Lung (tissue), 11 donors: ENCODE measurements at regions not wholly inside any gene's neighbourhood (a gene's known extent, or its start where the extent isn't known, plus 50 kb on each side); places are given as distances from the start of the nearest gene placed in this dataset.
"Not testable (repeated sequence)": the region's sequence is repeated elsewhere in the genome, so short reads cannot be mapped to it uniquely, and the experiment has no call there.

Experiments
- ATAC-seq: fragments of 200-7000 bp; cut with Tn5 transposase; one replicate; pipeline ENCODE4 v1.9.1; 2020; ENCODE audit warnings: moderate number of reproducible peaks; ENCODE audit not compliant: insufficient read depth, low FRiP score
- DNase-seq, 3 donors: peaks; one replicate each; pipeline ENCODE4 v3.0.0-alpha.2; 2013 to 2017
- H3K27ac ChIP-seq, 2 donors: one replicate each; pipeline ENCODE4 v1.5.1; 2013; ENCODE audit warnings: mild to moderate bottlenecking in 2 of 2, moderate library complexity in 2 of 2, control low read depth in 1 of 2, inconsistent platforms in 1 of 2, low read depth in 1 of 2, low read length in 1 of 2
- H3K27me3 ChIP-seq, 3 donors: one replicate each; pipeline ENCODE4 v1.5.1; 2013; ENCODE audit warnings: low read length in 2 of 3; ENCODE audit not compliant: control insufficient read depth in 3 of 3, insufficient read depth in 3 of 3
- H3K36me3 ChIP-seq, 4 donors: one replicate each; pipeline ENCODE4 v1.5.1; 2013; ENCODE audit warnings: low read length in 4 of 4, mild to moderate bottlenecking in 1 of 4, moderate library complexity in 1 of 4; ENCODE audit not compliant: control insufficient read depth in 4 of 4, insufficient read depth in 4 of 4
- H3K4me1 ChIP-seq, 5 donors: one replicate each; pipeline ENCODE4 v1.5.1; 2013; ENCODE audit warnings: low read length in 5 of 5, mild to moderate bottlenecking in 2 of 5, moderate library complexity in 1 of 5; ENCODE audit not compliant: control insufficient read depth in 5 of 5, insufficient read depth in 5 of 5
- H3K4me3 ChIP-seq: one replicate; pipeline ENCODE4 v1.5.1; 2013; ENCODE audit warnings: mild to moderate bottlenecking, control low read depth, moderate library complexity
- H3K9ac ChIP-seq, 2 donors: one replicate each; pipeline ENCODE4 v1.5.1; 2013; ENCODE audit warnings: low read length in 2 of 2, control low read depth in 1 of 2; ENCODE audit not compliant: insufficient read depth in 1 of 2
- H3K9me3 ChIP-seq, 4 donors: one replicate each; pipeline ENCODE4 v1.5.1; 2013; ENCODE audit warnings: low read length in 3 of 4, mild to moderate bottlenecking in 1 of 4, moderate library complexity in 1 of 4; ENCODE audit not compliant: control insufficient read depth in 4 of 4, insufficient read depth in 3 of 4
- WGBS, 2 donors: extraction: QIAGEN DNeasy Blood & Tissue Kit; methylation state at CpG; one replicate each; pipeline ENCODE4 v1.1.7; 2013; 5-methylcytosine and 5-hydroxymethylcytosine counted together
- TF ChIP-seq, protein P1 (sequence below): IDR thresholded peaks from 2 replicates; pipeline ENCODE4 v1.5.1; 2012; ENCODE audit warnings: mild to moderate bottlenecking; ENCODE audit errors: control extremely low read depth, extremely low read depth
- donor health status: control.
- donor health status: control.
- donor health status: Bipolar disorder and iron deficiency.
- donor health status: healthy.
- donor health status: DM: yes; HTN: yes; CAD: no.

DNA sequence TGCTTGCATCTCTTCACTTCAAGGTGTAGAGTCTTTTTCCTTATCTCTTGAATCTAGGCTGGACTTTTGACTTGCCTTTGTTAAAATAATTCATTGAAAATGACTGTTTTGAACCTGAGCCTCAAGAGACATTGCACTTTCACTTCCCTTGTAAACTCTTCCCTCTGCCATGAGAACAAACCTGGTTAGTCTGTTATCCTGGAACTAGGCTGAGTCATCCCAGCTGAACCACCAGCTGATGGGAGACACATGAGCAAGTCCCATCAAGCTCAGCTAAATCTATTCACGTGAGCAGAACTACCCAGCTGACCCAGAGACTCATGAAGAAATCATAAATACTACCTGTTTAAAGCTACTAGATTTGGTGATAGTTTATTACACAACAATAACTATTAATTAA is 202.3 kb upstream of the CENPE start:
- H3K27ac ChIP-seq, result no peak overlapping the region
- H3K4me3 ChIP-seq, result no peak overlapping the region
- TF ChIP-seq, protein P1, sequence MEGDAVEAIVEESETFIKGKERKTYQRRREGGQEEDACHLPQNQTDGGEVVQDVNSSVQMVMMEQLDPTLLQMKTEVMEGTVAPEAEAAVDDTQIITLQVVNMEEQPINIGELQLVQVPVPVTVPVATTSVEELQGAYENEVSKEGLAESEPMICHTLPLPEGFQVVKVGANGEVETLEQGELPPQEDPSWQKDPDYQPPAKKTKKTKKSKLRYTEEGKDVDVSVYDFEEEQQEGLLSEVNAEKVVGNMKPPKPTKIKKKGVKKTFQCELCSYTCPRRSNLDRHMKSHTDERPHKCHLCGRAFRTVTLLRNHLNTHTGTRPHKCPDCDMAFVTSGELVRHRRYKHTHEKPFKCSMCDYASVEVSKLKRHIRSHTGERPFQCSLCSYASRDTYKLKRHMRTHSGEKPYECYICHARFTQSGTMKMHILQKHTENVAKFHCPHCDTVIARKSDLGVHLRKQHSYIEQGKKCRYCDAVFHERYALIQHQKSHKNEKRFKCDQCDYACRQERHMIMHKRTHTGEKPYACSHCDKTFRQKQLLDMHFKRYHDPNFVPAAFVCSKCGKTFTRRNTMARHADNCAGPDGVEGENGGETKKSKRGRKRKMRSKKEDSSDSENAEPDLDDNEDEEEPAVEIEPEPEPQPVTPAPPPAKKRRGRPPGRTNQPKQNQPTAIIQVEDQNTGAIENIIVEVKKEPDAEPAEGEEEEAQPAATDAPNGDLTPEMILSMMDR, result no peak
- H3K9ac ChIP-seq, result no peak overlapping the region
- H3K36me3 ChIP-seq, result no peaks in the 10 kb centered on the region
- no peak for ATAC-seq
- DNase-seq, result no peak
- no peaks in the 10 kb centered on the region for H3K9me3 ChIP-seq
- H3K4me1 ChIP-seq, result no peaks in the 10 kb centered on the region
- no peaks in the 10 kb centered on the region for H3K27me3 ChIP-seq
- 49 to 57% methylated on average over 1 of the region's 1 CpG for WGBS, 2 donors

DNA sequence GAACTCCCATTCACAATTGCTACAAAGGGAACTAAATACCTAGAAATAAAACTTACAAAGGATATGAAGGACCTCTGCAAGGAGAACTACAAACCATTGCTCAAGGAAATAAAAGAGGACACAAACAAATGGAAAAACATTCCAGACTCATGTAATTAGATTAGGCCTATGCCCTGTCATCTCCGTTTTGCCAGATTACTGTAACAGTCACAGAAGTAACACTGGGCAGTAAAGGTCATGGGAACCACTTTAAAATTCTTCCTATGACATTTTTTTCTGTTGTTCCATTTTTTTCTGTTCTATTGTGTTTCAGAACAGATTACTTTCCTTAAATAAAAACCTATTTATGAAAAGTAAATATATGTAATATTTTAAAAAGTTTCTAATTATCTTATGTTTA is 199.4 kb upstream of the CENPE start:
- Histone ChIP-seq H3K27me3 (no peaks in the 10 kb centered on the region), H3K4me3 (no peak overlapping the region), H3K9me3 (no peaks in the 10 kb centered on the region), H3K4me1 (no peaks in the 10 kb centered on the region), H3K27ac (no peak overlapping the region), H3K36me3 (no peaks in the 10 kb centered on the region), H3K9ac (no peak overlapping the region)
- WGBS, 2 donors, result 59 to 67% methylated on average over 1 of the region's 1 CpG
- DNase-seq (no peak), ATAC-seq (no peak)
- TF ChIP-seq, protein P1, result no peak

DNA sequence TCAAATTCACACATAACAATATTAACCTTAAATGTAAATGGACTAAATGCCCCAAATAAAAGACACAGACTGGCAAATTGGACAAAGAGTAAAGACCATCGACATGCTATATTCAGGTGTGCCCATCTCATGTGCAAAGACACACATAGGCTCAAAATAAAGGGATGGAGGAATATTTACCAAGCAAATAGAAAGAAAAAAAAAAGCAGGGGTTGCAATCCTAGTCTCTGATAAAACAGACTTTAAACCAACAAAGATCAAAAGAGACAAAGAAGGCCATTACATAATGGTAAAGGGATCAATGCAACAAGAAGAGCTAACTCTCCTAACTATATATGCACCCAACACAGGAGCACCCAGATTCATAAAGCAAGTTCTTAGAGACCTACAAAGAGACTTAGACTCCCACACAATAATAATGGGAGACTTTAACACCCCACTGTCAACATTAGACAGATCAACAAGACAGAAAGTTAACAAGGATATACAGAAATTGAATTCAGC is 189.4 kb upstream of the CENPE start:
- not testable (repeated sequence) for H3K27ac ChIP-seq, ATAC-seq, DNase-seq, H3K9me3 ChIP-seq, H3K27me3 ChIP-seq, H3K9ac ChIP-seq, H3K4me1 ChIP-seq, H3K36me3 ChIP-seq, H3K4me3 ChIP-seq
- WGBS, 2 donors, result 78 to 89% methylated on average over 1 of the region's 1 CpG

DNA sequence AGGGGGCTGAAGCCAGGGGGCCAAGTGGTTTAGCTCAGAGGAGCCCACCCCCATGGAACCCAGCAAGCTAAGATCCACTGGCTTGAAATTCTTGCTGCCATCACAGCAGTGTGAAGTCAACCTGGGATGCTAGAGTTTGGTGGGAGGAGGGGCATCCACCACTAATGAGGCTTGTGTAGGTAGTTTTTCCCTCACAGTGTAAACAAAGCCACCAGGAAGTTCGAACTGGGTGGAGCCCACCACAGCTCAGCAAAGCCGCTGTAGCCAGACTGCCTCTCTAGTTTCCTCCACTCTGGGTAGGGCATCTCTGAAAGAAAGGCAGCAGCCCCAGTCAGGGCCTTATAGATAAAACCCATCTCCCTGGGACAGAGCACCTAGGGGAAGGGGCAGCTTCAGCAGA is 187.4 kb upstream of the CENPE start:
- H3K9ac ChIP-seq, DNase-seq, H3K36me3 ChIP-seq, ATAC-seq, H3K27me3 ChIP-seq, H3K4me3 ChIP-seq, H3K27ac ChIP-seq, H3K9me3 ChIP-seq, H3K4me1 ChIP-seq: not testable (repeated sequence)
- 69 to 81% methylated on average over 2 of the region's 2 CpGs for WGBS, 2 donors

DNA sequence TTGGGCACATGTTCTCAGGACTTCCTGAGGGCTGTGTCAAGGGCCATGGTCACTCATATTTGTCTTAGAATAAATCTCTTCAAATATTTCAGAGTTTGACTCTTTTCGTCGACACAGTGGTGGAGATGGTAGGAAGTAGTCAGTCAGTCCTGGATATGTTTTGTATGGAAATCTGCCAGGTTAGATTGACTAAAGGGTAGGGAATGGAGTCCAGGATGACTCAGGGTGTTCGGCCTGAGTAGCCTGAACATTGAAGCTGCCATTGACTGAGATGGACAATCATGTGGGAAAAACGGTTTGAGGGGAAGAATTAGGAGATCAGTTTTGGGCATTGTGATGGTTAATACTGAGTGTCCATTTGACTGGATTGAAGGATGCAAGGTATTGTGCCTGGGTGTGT is 177.1 kb upstream of the CENPE start:
- TF ChIP-seq, protein P1, result no peak

More for the DNA sequence above, 177.1 kb upstream of the CENPE start:
- H3K27ac ChIP-seq, result no peak overlapping the region
- DNase-seq (no peak), ATAC-seq (no peak)
- H3K27me3 ChIP-seq, result no peaks in the 10 kb centered on the region
- H3K9ac ChIP-seq, result no peak overlapping the region
- H3K4me3 ChIP-seq, result no peak overlapping the region
- H3K9me3 ChIP-seq, result peaks cover 0 to 2% (median 0%) of the 10 kb centered on the region in 4 donors
- H3K36me3 ChIP-seq, result no peaks in the 10 kb centered on the region
- H3K4me1 ChIP-seq, result no peaks in the 10 kb centered on the region
- 80 to 89% methylated on average over 4 of the region's 4 CpGs for WGBS, 2 donors
